NCI-H510A (cell line): ENCODE measurements at regions not wholly inside any gene's neighbourhood (a gene's known extent, or its start where the extent isn't known, plus 50 kb on each side); places are given as distances from the start of the nearest gene placed in this dataset.
"Not testable (repeated sequence)": the region's sequence is repeated elsewhere in the genome, so short reads cannot be mapped to it uniquely, and the experiment has no call there.

Source experiments
- DNase-seq: peaks from one replicate; lab custom pipeline; 2025; lab: John Stamatoyannopoulos, UW

- no peak for DNase-seq
Measured at GRCh38 chr12:127583041-127583440, 683.9 kb upstream of the TMEM132C start.

GRCh38 chr12:127588249-127588648, 678.7 kb upstream of the TMEM132C start:
- DNase-seq = no peak

DNA sequence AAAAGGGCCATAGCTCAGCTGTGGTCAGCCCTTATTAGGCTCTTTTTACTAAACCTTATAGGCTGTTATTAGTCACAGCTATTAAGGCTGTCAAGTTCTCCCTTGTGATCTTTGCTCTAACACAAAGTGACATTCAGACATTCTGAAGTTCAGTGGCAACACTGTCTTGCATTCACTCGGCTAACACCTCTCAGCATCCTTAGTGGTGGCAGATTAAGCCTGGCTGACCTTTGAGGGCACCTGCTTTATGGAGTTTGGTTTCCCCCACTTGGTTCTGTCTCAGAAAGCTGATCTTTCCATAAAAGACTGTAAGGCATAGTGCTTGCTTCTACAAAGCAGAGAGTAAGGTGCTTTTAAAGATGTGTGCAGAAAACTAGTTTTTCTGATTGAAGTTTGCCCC, 677.4 kb upstream of the TMEM132C start:
- no peak for DNase-seq

DNA sequence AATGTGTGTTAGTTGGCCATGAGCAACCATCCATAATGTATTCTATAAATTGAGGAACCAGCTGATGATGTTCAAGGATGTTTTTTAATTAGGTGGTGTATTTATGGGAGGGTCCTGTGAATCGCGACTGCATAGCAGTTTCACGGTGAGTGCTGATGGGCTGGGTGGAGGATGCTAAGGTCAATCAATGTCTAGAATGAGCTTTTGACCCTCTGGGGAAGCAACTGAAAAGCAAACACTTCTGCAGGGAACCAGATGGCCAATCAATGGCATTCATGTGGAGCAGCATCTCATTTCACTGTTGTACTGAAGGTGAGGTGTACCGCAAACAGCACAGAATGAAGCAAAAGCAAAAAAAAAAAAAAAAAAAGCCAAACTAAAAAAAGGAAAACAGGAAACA, 676.1 kb upstream of the TMEM132C start:
- DNase-seq = peak; percentile 26

DNA sequence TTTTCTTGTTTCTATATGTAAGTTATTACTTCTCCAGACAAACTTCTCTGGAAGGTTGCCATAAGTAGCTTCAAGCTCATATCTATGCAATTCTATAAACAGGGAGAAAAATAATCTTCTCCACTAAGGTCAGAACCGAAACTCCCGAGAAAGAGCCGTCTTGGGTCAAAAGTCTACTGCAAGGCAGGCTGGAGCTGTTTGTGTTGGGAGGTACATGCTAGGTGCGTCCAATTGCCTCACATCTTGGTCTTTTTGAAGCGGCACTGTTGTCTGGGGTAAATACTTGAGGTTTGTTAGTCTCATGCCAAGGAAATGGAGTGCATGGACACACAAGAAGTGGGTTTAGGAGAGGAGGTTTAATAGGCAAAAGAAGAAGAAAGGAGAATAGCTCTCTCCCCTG, 674.7 kb upstream of the TMEM132C start:
- no peak for DNase-seq

GRCh38 chr12:127594351-127594970, 672.5 kb upstream of the TMEM132C start:
- peak; percentile 55 for DNase-seq

GRCh38 chr12:127595506-127595905, 671.5 kb upstream of the TMEM132C start:
- no peak for DNase-seq

- no peak for DNase-seq
Measured at GRCh38 chr12:127596891-127597290, 670.1 kb upstream of the TMEM132C start.

GRCh38 chr12:127599436-127599835, 667.5 kb upstream of the TMEM132C start:
- DNase-seq = no peak

DNA sequence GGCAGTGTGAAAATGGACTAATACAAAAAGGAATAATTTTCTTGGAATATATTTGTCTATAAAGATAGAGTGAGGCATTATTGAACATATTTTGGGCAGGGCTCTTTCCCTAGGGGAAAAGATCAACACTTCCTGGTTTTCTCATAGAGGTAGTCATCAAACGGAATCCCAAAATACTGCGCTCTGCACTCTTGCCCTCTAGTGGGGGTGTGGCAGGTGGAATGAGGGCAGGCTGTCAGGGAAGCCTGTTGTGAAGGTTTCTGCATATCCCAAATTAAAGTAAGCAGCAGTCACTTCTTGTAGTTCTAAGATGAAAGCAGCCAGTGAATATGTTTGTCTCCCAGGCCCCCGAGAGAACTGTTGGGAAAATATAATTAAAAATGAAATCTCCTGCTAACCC, 666.8 kb upstream of the TMEM132C start:
- no peak for DNase-seq

- DNase-seq = no peak
Measured at GRCh38 chr12:127606476-127607015, 660.4 kb upstream of the TMEM132C start.

- DNase-seq = no peak
Measured at GRCh38 chr12:127607146-127607725, 659.7 kb upstream of the TMEM132C start.

GRCh38 chr12:127608359-127608758, 658.6 kb upstream of the TMEM132C start:
- DNase-seq = not testable (repeated sequence)

DNA sequence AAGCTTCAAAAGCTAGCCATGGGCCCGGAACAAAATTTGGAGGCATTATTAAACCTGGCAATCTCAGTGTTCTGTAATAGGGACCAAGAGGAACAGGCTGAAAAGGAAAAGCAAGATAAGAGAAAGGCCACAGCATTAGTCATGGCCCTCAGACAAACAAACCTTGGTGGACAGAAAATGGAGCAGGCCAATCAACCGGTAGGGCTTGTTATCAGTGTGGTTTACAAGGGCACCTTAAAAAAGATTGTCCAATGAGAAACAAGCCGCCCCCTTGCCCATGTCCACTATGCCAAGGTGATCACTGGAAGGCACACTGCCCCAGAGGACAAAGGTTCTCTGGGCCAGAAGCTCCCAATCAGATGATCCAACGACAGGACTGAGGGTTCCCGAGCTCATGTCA, 653.9 kb upstream of the TMEM132C start:
- DNase-seq = no peak

DNA sequence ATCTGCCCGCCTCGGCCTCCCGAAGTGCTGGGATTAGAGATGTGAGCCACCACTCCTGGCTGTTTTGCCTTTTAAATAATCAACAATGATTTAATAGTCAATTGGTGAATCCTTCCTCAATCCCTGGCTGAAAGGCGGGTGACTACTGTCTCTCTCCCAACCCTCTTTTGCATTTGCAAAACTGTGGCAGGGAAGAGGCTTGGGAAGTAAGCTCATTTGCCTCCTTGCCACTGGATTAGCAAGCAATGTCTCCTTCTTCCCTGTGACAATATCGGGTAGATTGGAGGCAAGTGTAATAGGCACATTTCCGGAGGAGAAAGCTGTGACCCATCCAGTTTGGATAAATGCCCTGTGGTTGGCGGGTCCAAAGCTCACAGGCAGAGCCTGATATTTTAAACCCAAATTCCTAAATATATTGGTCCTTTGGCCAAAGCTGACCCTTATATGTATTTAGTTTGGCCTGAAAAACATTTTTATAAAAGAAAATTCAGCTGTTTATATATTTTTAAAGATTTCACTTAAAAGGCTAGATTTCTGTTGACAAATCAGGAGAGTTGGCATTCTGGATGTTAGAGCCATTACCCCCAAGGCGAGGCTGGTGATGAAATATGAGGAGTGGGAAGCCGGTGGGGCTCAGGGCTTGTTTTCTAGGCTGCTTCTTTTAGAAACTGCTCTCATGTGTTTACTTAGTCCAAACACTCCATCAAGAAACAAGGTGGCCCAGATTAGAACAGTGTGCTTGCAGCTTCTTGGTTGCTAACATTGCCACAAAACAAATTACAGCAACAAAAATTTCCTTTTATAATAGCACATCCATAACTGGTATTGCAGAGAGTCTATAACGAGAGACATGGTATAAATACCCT, 646.9 kb upstream of the TMEM132C start:
- DNase-seq = no peak

DNA sequence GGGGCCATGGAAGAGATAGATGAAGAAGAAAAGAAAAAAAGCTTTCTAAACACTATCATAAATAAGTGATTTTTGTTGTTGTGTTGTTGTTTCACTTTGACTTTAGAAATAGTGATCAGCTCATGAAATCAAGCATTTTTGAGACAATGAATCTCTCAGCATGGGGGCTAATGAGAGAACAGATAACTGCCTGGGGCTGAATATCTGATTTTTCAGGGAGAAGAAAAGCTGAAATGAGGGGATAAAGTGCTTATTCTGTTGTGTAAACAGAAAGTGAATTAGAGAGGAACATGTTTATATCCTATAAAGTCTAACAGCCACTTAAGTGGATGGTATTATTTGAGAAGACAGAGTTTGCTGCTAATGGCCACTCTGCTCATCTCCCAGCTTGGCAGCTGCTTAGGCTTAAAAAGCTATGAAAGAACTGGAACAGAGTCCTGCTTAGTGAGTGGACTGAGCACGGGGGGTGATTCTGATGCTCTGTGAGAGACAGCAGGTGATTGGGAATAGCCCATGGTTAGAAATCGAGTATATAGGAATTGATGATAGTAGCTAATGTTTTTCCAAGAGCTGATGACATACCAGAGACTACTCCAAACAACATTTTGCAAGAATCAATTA, 646.1 kb upstream of the TMEM132C start:
- peak; percentile 27 for DNase-seq

GRCh38 chr12:127621366-127621765, 645.6 kb upstream of the TMEM132C start:
- no peak for DNase-seq

DNA sequence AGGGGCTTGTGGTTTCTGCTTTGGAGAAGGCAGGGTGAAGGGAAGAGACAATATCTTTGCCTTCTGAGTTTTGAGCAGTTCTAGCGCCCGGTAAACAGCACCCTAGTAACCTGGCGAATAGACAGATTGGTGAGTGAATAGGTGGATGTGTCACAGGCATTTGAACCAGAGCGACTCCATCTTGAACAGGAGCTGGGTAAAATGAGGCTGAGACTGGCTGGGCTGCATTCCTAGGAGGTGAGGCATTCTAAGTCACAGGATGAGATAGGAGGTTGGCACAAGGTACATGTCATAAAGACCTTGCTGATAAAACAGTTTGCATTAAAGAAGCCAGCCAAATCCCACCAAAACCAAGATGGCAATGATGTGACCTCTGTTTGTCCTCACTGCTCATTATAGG, 643.6 kb upstream of the TMEM132C start:
- DNase-seq = no peak

GRCh38 chr12:127625176-127625771, 641.7 kb upstream of the TMEM132C start:
- no peak for DNase-seq

- DNase-seq = no peak
Measured at GRCh38 chr12:127628645-127629044, 638.3 kb upstream of the TMEM132C start.

GRCh38 chr12:127629066-127629820, 637.7 kb upstream of the TMEM132C start:
- DNase-seq = no peak
